GM19193 (cell line): ENCODE measurements at regions not wholly inside any gene's neighbourhood (a gene's known extent, or its start where the extent isn't known, plus 50 kb on each side); places are given as distances from the start of the nearest gene placed in this dataset.

Experiments
- POLR2A ChIP-seq: IDR thresholded peaks from 4 replicates; pipeline ENCODE4 v1.6.1; 2011; ENCODE audit not compliant: insufficient read depth, insufficient read length; ENCODE audit errors: extremely low read depth

- TF ChIP-seq POLR2A, result no peak
These were observed 150.6 kb upstream of the ZC3H12A start for GRCh38 chr1:37323486-37324377.

GRCh38 chr1:37325010-37325409 lies 149.4 kb upstream of the ZC3H12A start:
- TF ChIP-seq POLR2A, result no peak

GRCh38 chr1:37325509-37326437 lies 148.6 kb upstream of the ZC3H12A start:
- no peak for TF ChIP-seq POLR2A

- no peak for TF ChIP-seq POLR2A
These were observed 142.3 kb upstream of the ZC3H12A start for GRCh38 chr1:37332126-37332525.

GRCh38 chr1:37338658-37339057 lies 135.7 kb upstream of the ZC3H12A start:
- TF ChIP-seq POLR2A, result no peak

GRCh38 chr1:37342736-37343135 lies 131.6 kb upstream of the ZC3H12A start:
- TF ChIP-seq POLR2A, result no peak

GRCh38 chr1:37347104-37347649 lies 127.2 kb upstream of the ZC3H12A start:
- no peak for TF ChIP-seq POLR2A

- no peak for TF ChIP-seq POLR2A
These were observed 120.5 kb upstream of the ZC3H12A start for GRCh38 chr1:37353871-37354270.

- no peak for TF ChIP-seq POLR2A
These were observed 119.3 kb upstream of the ZC3H12A start for GRCh38 chr1:37354876-37355650.

- TF ChIP-seq POLR2A, result no peak
These were observed 115.4 kb upstream of the ZC3H12A start for GRCh38 chr1:37358992-37359391.

GRCh38 chr1:37360011-37360410 lies 114.4 kb upstream of the ZC3H12A start:
- TF ChIP-seq POLR2A, result no peak

GRCh38 chr1:37362594-37363385 lies 111.6 kb upstream of the ZC3H12A start:
- no peak for TF ChIP-seq POLR2A

GRCh38 chr1:37363535-37363934 lies 110.8 kb upstream of the ZC3H12A start:
- TF ChIP-seq POLR2A, result no peak

- no peak for TF ChIP-seq POLR2A
These were observed 102.1 kb upstream of the ZC3H12A start for GRCh38 chr1:37372302-37372701.
